Left renal cortex interstitium (tissue), 4 donors: ENCODE measurements at regions not wholly inside any gene's neighbourhood (a gene's known extent, or its start where the extent isn't known, plus 50 kb on each side); places are given as distances from the start of the nearest gene placed in this dataset.
A peak's percentile ranks its signal among the peaks of the same experiment; 100 is the strongest.
"Not testable (repeated sequence)": the region's sequence is repeated elsewhere in the genome, so short reads cannot be mapped to it uniquely, and the experiment has no call there.

ENCODE experiments used
- DNase-seq, 4 donors: peaks; one replicate each; pipeline ENCODE4 v3.0.0-alpha.2; 2013; ENCODE audit warnings: low read depth in 4 of 4, low spot score in 2 of 4, missing footprints in 1 of 4

- no peak for DNase-seq
These were observed 278.0 kb upstream of the GNPDA2 start for GRCh38 chr4:45004326-45004725.

- no peak for DNase-seq
These were observed 270.0 kb upstream of the GNPDA2 start for GRCh38 chr4:44996276-44996845.

- no peak for DNase-seq
These were observed 261.7 kb upstream of the GNPDA2 start for GRCh38 chr4:44988011-44988410.

GRCh38 chr4:44985938-44986337, 259.6 kb upstream of the GNPDA2 start:
- DNase-seq: no peak

- DNase-seq: no peak
These were observed 258.8 kb upstream of the GNPDA2 start for GRCh38 chr4:44985152-44985551.

GRCh38 chr4:44984083-44984482, 257.7 kb upstream of the GNPDA2 start:
- DNase-seq: no peak

- DNase-seq: no peak
These were observed 256.7 kb upstream of the GNPDA2 start for GRCh38 chr4:44983083-44983482.

GRCh38 chr4:44978020-44978419, 251.7 kb upstream of the GNPDA2 start:
- no peak for DNase-seq

- DNase-seq: no peak
These were observed 239.2 kb upstream of the GNPDA2 start for GRCh38 chr4:44965435-44966095.

- not testable (repeated sequence) for DNase-seq
These were observed 237.7 kb upstream of the GNPDA2 start for GRCh38 chr4:44964086-44964485.

- no peak for DNase-seq
These were observed 234.8 kb upstream of the GNPDA2 start for GRCh38 chr4:44961001-44961755.

GRCh38 chr4:44931720-44932119, 205.4 kb upstream of the GNPDA2 start:
- no peak for DNase-seq

- no peak for DNase-seq
These were observed 202.4 kb upstream of the GNPDA2 start for GRCh38 chr4:44928785-44929184.

- DNase-seq: peak in 3 of 4 donors; percentile 7 to 41 (median 9)
These were observed 201.3 kb upstream of the GNPDA2 start for GRCh38 chr4:44927399-44928380.

- DNase-seq: no peak
These were observed 190.1 kb upstream of the GNPDA2 start for GRCh38 chr4:44916411-44916810.

GRCh38 chr4:44914748-44915147, 188.4 kb upstream of the GNPDA2 start:
- no peak for DNase-seq

- no peak for DNase-seq
These were observed 187.9 kb upstream of the GNPDA2 start for GRCh38 chr4:44914223-44914622.

GRCh38 chr4:44912980-44913379, 186.6 kb upstream of the GNPDA2 start:
- no peak for DNase-seq

- DNase-seq: no peak
These were observed 182.2 kb upstream of the GNPDA2 start for GRCh38 chr4:44908565-44908964.

- no peak for DNase-seq
These were observed 145.9 kb upstream of the GNPDA2 start for GRCh38 chr4:44872246-44872645.

- no peak for DNase-seq
These were observed 144.8 kb upstream of the GNPDA2 start for GRCh38 chr4:44871133-44871532.
